HepG2 (cell line): ENCODE measurements at regions not wholly inside any gene's neighbourhood (a gene's known extent, or its start where the extent isn't known, plus 50 kb on each side); places are given as distances from the start of the nearest gene placed in this dataset.
A peak's percentile ranks its signal among the peaks of the same experiment; 100 is the strongest.

ENCODE experiments used
- BORCS8-MEF2B ChIP-seq: sonication (generic); formaldehyde crosslinking; IDR thresholded peaks from 2 replicates; pipeline ENCODE4 v1.8.0; 2022; ENCODE audit warnings: mild to moderate bottlenecking, missing genetic modification reagents
- CEBPB ChIP-seq: IDR thresholded peaks from 2 replicates; pipeline ENCODE4 v1.6.1; 2011; ENCODE audit warnings: low read depth, low read length, improper control_type of control experiment, borderline replicate concordance
- GTF3A ChIP-seq: sonication (generic); formaldehyde crosslinking; conservative IDR thresholded peaks from 2 replicates; pipeline ENCODE4 v1.4.0; 2020; ENCODE audit warnings: mild to moderate bottlenecking, missing genetic modification reagents
- HMGA1 ChIP-seq: sonication (generic); formaldehyde crosslinking; conservative IDR thresholded peaks from 2 replicates; pipeline ENCODE4 v1.4.0; 2020; ENCODE audit warnings: missing genetic modification reagents
- HNRNPLL ChIP-seq: fragments of 200-400 bp; formaldehyde crosslinking; IDR thresholded peaks from 2 replicates; pipeline ENCODE4 v1.6.1; 2017; ENCODE audit warnings: mild to moderate bottlenecking, low read depth, low read length; ENCODE audit not compliant: poor library complexity, severe bottlenecking
- KIAA2018 ChIP-seq: sonication (generic); formaldehyde crosslinking; IDR thresholded peaks from 2 replicates; pipeline ENCODE4 v1.5.0; 2020; ENCODE audit warnings: mild to moderate bottlenecking, missing genetic modification reagents, borderline replicate concordance
- MAFG ChIP-seq: sonication (generic); formaldehyde crosslinking; IDR thresholded peaks from 2 replicates; pipeline ENCODE4 v1.5.1; 2020; ENCODE audit warnings: mild to moderate bottlenecking, missing genetic modification reagents
- MLXIP ChIP-seq: sonication (generic); formaldehyde crosslinking; IDR thresholded peaks from 2 replicates; pipeline ENCODE4 v1.9.0; 2021; ENCODE audit warnings: missing genetic modification reagents, borderline replicate concordance
- NFAT5 ChIP-seq: sonication (generic); formaldehyde crosslinking; IDR thresholded peaks from 2 replicates; pipeline ENCODE4 v1.4.0; 2020; ENCODE audit warnings: missing genetic modification reagents
- PRPF4 ChIP-seq: fragments of 200-400 bp; formaldehyde crosslinking; IDR thresholded peaks from 2 replicates; pipeline ENCODE4 v1.6.1; 2016; ENCODE audit warnings: low read length, low read depth; ENCODE audit not compliant: poor library complexity, severe bottlenecking
- SIN3B ChIP-seq: fragments of 150-350 bp; IDR thresholded peaks from 2 replicates; pipeline ENCODE4 v1.6.1; 2014; ENCODE audit warnings: low read length
- TOE1 ChIP-seq: sonication (generic); formaldehyde crosslinking; IDR thresholded peaks from 2 replicates; pipeline ENCODE4 v1.4.0; 2020; ENCODE audit warnings: mild to moderate bottlenecking, missing genetic modification reagents
- ZNF207 ChIP-seq: fragments of 450-650 bp; IDR thresholded peaks from 2 replicates; pipeline ENCODE4 v1.6.1; 2016; ENCODE audit warnings: antibody characterized with exemption, borderline replicate concordance
- ZNF562 ChIP-seq: sonication (generic); formaldehyde crosslinking; IDR thresholded peaks from 2 replicates; pipeline ENCODE4 v1.8.0; 2022; ENCODE audit warnings: missing genetic modification reagents, borderline replicate concordance
- ZNF720 ChIP-seq: sonication (generic); formaldehyde crosslinking; IDR thresholded peaks from 2 replicates; pipeline ENCODE4 v1.4.0; 2020; ENCODE audit warnings: missing genetic modification reagents

- no peak for TF ChIP-seq KIAA2018 (CRISPR knock-in tag)
- TF ChIP-seq HNRNPLL = no peak
- TF ChIP-seq CEBPB = peak; percentile 34; the same call in 1 of the 2 replicates
- TF ChIP-seq ZNF720 (CRISPR knock-in tag) = no peak
- TF ChIP-seq ZNF207 = no peak
- TF ChIP-seq PRPF4 = no peak
- TF ChIP-seq HMGA1 (CRISPR knock-in tag) = no peak
- TF ChIP-seq GTF3A = no peak
- TF ChIP-seq TOE1 (CRISPR knock-in tag) = no peak
- no peak for TF ChIP-seq NFAT5
- no peak for TF ChIP-seq BORCS8-MEF2B (CRISPR knock-in tag)
- TF ChIP-seq MLXIP (CRISPR knock-in tag) = no peak
- no peak for TF ChIP-seq ZNF562 (CRISPR knock-in tag)
- no peak for TF ChIP-seq SIN3B
- no peak for TF ChIP-seq MAFG (CRISPR knock-in tag)
Measured at GRCh38 chr3:30289324-30289723, 317.1 kb upstream of the TGFBR2 start (continued).
